Liver (tissue), 8 donors: ENCODE measurements at regions not wholly inside any gene's neighbourhood (a gene's known extent, or its start where the extent isn't known, plus 50 kb on each side); places are given as distances from the start of the nearest gene placed in this dataset.

Source experiments
- DNase-seq: peaks from one replicate; pipeline ENCODE4 v3.0.0-alpha.2; 2017; ENCODE audit warnings: low spot score
- H3K27ac ChIP-seq, 2 donors: one replicate each; pipeline ENCODE4 v1.7.0; 2013; ENCODE audit warnings: inconsistent platforms in 2 of 2, low read length in 2 of 2, control low read depth in 1 of 2, low read depth in 1 of 2, mild to moderate bottlenecking in 1 of 2
- H3K27me3 ChIP-seq, 4 donors: one replicate each; pipeline versions ENCODE4 v1.6.1 to v1.7.0; 2013; ENCODE audit warnings: low read length in 3 of 4, inconsistent platforms in 1 of 4, mild to moderate bottlenecking in 1 of 4, moderate library complexity in 1 of 4; ENCODE audit not compliant: control insufficient read depth in 4 of 4, insufficient read depth in 4 of 4
- H3K36me3 ChIP-seq, 4 donors: one replicate each; pipeline versions ENCODE4 v1.6.1 to v1.7.0; 2013; ENCODE audit warnings: low read length in 3 of 4, mild to moderate bottlenecking in 3 of 4, low read depth in 1 of 4, moderate library complexity in 1 of 4; ENCODE audit not compliant: control insufficient read depth in 4 of 4, insufficient read depth in 3 of 4
- H3K4me1 ChIP-seq, 4 donors: one replicate each; pipeline versions ENCODE4 v1.6.1 to v1.7.0; 2013; ENCODE audit warnings: low read length in 3 of 4, mild to moderate bottlenecking in 3 of 4, moderate library complexity in 1 of 4; ENCODE audit not compliant: control insufficient read depth in 4 of 4, insufficient read depth in 4 of 4
- H3K4me3 ChIP-seq, 3 donors: one replicate each; pipeline versions ENCODE4 v1.6.1 to v1.7.0; 2013; ENCODE audit warnings: low read length in 3 of 3, control low read depth in 1 of 3, low read depth in 1 of 3, mild to moderate bottlenecking in 1 of 3
- H3K9ac ChIP-seq, 2 donors: one replicate each; pipeline ENCODE4 v1.7.0; 2013; ENCODE audit warnings: low read length in 2 of 2, mild to moderate bottlenecking in 2 of 2, moderate library complexity in 2 of 2, control low read depth in 1 of 2, low read depth in 1 of 2
- H3K9me3 ChIP-seq, 4 donors: one replicate each; pipeline versions ENCODE4 v1.6.1 to v1.7.0; 2013; ENCODE audit warnings: low read length in 3 of 4; ENCODE audit not compliant: control insufficient read depth in 4 of 4
- EGR1 ChIP-seq, 2 donors: IDR thresholded peaks; 2 replicates each; pipeline ENCODE4 v1.6.1; 2016 to 2018; ENCODE audit warnings: antibody characterized with exemption in 2 of 2, low read depth in 2 of 2
- FOXA1 ChIP-seq: IDR thresholded peaks from 2 replicates; pipeline ENCODE4 v1.6.1; 2016; ENCODE audit warnings: antibody characterized with exemption
- FOXA2 ChIP-seq: IDR thresholded peaks from 2 replicates; pipeline ENCODE4 v1.6.1; 2016; ENCODE audit warnings: antibody characterized with exemption
- GABPA ChIP-seq, 2 donors: IDR thresholded peaks in 1 of 2; conservative IDR thresholded peaks in 1 of 2; 2 replicates each; pipeline ENCODE4 v1.6.1; 2016; ENCODE audit warnings: antibody characterized with exemption in 2 of 2, mild to moderate bottlenecking in 1 of 2, moderate library complexity in 1 of 2
- HNF4G ChIP-seq: IDR thresholded peaks from 2 replicates; pipeline ENCODE4 v1.6.1; 2016; ENCODE audit warnings: antibody characterized with exemption
- JUND ChIP-seq, 2 donors: IDR thresholded peaks; 2 replicates each; pipeline ENCODE4 v1.6.1; 2016; ENCODE audit warnings: antibody characterized with exemption in 2 of 2
- NR2F2 ChIP-seq: IDR thresholded peaks from 2 replicates; pipeline ENCODE4 v1.6.1; 2016; ENCODE audit warnings: antibody characterized with exemption
- RAD21 ChIP-seq, 2 donors: IDR thresholded peaks; 2 replicates each; pipeline ENCODE4 v1.6.1; 2016; ENCODE audit warnings: antibody characterized with exemption in 2 of 2, mild to moderate bottlenecking in 2 of 2
- REST ChIP-seq: IDR thresholded peaks from 2 replicates; pipeline ENCODE4 v1.6.1; 2016; ENCODE audit warnings: antibody characterized with exemption, mild to moderate bottlenecking
- RXRA ChIP-seq, 2 donors: IDR thresholded peaks; 2 replicates each; pipeline ENCODE4 v1.6.1; 2017 to 2018; ENCODE audit warnings: antibody characterized with exemption in 2 of 2, mild to moderate bottlenecking in 1 of 2
- SP1 ChIP-seq: IDR thresholded peaks from 2 replicates; pipeline ENCODE4 v1.6.1; 2018; ENCODE audit warnings: antibody characterized with exemption, mild to moderate bottlenecking
- TAF1 ChIP-seq: conservative IDR thresholded peaks from 2 replicates; pipeline ENCODE4 v1.6.1; 2016; ENCODE audit warnings: antibody characterized with exemption, mild to moderate bottlenecking
- YY1 ChIP-seq: IDR thresholded peaks from 2 replicates; pipeline ENCODE4 v1.6.1; 2016; ENCODE audit warnings: antibody characterized with exemption, mild to moderate bottlenecking
- WGBS: extraction: QIAGEN DNeasy Blood & Tissue Kit; methylation state at CpG from one replicate; pipeline ENCODE4 v1.1.7; 2013; 5-methylcytosine and 5-hydroxymethylcytosine counted together
- TF ChIP-seq, protein P1 (sequence below): IDR thresholded peaks from 2 replicates; pipeline ENCODE4 v1.6.1; 2016; ENCODE audit warnings: antibody characterized with exemption
- TF ChIP-seq, protein P2 (sequence below): fragments of 150-350 bp; IDR thresholded peaks from 2 replicates; pipeline ENCODE4 v1.5.1; 2017; ENCODE audit warnings: improper control_type of control experiment, low read depth, low read length; ENCODE audit not compliant: missing input control
- TF ChIP-seq, protein P3 (sequence below): IDR thresholded peaks from 2 replicates; pipeline ENCODE4 v1.6.1; 2016; ENCODE audit warnings: antibody characterized with exemption
- TF ChIP-seq, protein P4 (sequence below): IDR thresholded peaks from 2 replicates; pipeline ENCODE4 v1.6.1; 2016; ENCODE audit warnings: antibody characterized with exemption
- donor health status: healthy.
- donor health status: healthy.
- donor health status: healthy.
- donor health status: healthy.
- donor health status: healthy.

DNA sequence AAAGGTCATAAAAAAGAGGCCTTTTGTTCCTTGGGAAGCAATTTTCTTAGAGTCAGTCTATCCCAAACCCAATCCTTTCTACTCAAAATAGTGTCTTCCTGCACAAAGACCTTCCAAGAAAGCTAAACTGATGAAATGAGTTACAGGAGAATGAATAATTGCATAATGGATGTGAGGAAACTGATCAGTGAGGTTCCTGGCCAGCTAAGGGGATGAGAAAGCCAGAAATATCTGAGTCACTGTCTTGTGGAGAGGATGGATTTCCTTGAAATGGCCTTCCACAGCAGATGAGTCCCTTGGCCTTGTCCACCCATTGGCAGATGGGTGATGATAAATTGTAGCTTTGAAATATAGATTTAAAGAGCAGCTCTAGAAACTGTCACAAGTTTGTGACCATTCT lies 756.1 kb downstream of the DNAH5 start:
- Histone ChIP-seq H3K9me3 (no peaks in the 10 kb centered on the region), H3K36me3 (no peaks in the 10 kb centered on the region), H3K4me3 (no peak overlapping the region), H3K4me1 (no peaks in the 10 kb centered on the region), H3K27me3 (no peaks in the 10 kb centered on the region), H3K27ac (no peak overlapping the region), H3K9ac (no peak overlapping the region)
- TF ChIP-seq SP1 = no peak
- TF ChIP-seq, protein P1, sequence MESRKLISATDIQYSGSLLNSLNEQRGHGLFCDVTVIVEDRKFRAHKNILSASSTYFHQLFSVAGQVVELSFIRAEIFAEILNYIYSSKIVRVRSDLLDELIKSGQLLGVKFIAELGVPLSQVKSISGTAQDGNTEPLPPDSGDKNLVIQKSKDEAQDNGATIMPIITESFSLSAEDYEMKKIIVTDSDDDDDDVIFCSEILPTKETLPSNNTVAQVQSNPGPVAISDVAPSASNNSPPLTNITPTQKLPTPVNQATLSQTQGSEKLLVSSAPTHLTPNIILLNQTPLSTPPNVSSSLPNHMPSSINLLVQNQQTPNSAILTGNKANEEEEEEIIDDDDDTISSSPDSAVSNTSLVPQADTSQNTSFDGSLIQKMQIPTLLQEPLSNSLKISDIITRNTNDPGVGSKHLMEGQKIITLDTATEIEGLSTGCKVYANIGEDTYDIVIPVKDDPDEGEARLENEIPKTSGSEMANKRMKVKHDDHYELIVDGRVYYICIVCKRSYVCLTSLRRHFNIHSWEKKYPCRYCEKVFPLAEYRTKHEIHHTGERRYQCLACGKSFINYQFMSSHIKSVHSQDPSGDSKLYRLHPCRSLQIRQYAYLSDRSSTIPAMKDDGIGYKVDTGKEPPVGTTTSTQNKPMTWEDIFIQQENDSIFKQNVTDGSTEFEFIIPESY = no peak
- TF ChIP-seq YY1 = no peak
- TF ChIP-seq FOXA2 = no peak
- TF ChIP-seq FOXA1 = no peak
- TF ChIP-seq, protein P2, sequence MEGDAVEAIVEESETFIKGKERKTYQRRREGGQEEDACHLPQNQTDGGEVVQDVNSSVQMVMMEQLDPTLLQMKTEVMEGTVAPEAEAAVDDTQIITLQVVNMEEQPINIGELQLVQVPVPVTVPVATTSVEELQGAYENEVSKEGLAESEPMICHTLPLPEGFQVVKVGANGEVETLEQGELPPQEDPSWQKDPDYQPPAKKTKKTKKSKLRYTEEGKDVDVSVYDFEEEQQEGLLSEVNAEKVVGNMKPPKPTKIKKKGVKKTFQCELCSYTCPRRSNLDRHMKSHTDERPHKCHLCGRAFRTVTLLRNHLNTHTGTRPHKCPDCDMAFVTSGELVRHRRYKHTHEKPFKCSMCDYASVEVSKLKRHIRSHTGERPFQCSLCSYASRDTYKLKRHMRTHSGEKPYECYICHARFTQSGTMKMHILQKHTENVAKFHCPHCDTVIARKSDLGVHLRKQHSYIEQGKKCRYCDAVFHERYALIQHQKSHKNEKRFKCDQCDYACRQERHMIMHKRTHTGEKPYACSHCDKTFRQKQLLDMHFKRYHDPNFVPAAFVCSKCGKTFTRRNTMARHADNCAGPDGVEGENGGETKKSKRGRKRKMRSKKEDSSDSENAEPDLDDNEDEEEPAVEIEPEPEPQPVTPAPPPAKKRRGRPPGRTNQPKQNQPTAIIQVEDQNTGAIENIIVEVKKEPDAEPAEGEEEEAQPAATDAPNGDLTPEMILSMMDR = no peak
- no peak for TF ChIP-seq GABPA (IDR thresholded peaks at IDR 0.05 in 1 of 2, conservative IDR thresholded peaks at IDR 0.05 in 1 of 2)
- TF ChIP-seq REST = no peak
- no peak for TF ChIP-seq NR2F2
- TF ChIP-seq, protein P3, sequence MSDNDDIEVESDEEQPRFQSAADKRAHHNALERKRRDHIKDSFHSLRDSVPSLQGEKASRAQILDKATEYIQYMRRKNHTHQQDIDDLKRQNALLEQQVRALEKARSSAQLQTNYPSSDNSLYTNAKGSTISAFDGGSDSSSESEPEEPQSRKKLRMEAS = no peak
- no peak for TF ChIP-seq EGR1 (IDR thresholded peaks at IDR 0.05; ENCODE audit: low read depth in 2 of 2)
- TF ChIP-seq HNF4G = no peak
- TF ChIP-seq, protein P4, sequence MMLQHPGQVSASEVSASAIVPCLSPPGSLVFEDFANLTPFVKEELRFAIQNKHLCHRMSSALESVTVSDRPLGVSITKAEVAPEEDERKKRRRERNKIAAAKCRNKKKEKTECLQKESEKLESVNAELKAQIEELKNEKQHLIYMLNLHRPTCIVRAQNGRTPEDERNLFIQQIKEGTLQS = no peak
- DNase-seq = no peak

GRCh38 chr5:13187186-13187585 lies 757.3 kb downstream of the DNAH5 start:
- no peaks in the 10 kb centered on the region for H3K36me3 ChIP-seq
- H3K4me1 ChIP-seq = no peaks in the 10 kb centered on the region
- H3K27ac ChIP-seq = no peak overlapping the region
- DNase-seq = no peak
- H3K4me3 ChIP-seq = no peak overlapping the region
- no peaks in the 10 kb centered on the region for H3K9me3 ChIP-seq
- H3K27me3 ChIP-seq = no peaks in the 10 kb centered on the region
- 80% methylated on average over 5 of the region's 5 CpGs for WGBS
- no peak overlapping the region for H3K9ac ChIP-seq
- TF ChIP-seq RAD21 (IDR thresholded peaks at IDR 0.05) = no peak
- TF ChIP-seq FOXA1 = no peak
- no peak for TF ChIP-seq REST
- no peak for TF ChIP-seq JUND (IDR thresholded peaks at IDR 0.05)
- no peak for TF ChIP-seq TAF1
- TF ChIP-seq, protein P3 = no peak
- no peak for TF ChIP-seq EGR1 (IDR thresholded peaks at IDR 0.05; ENCODE audit: low read depth in 2 of 2)
- no peak for TF ChIP-seq RXRA (IDR thresholded peaks at IDR 0.05)
- no peak for TF ChIP-seq FOXA2
- no peak for TF ChIP-seq YY1
- TF ChIP-seq, protein P4 = no peak
- no peak for TF ChIP-seq SP1
- TF ChIP-seq, protein P2 = no peak
